Nephron (organoid): ENCODE measurements at regions not wholly inside any gene's neighbourhood (a gene's known extent, or its start where the extent isn't known, plus 50 kb on each side); places are given as distances from the start of the nearest gene placed in this dataset.

Source experiments
- H3K27ac Mint-ChIP-seq, 3 experiments: 2 replicates each; pipeline ENCODE4 v1.8.0; 2020; ENCODE audit warnings: mixed read lengths in 3 of 3, mild to moderate bottlenecking in 2 of 3, moderate library complexity in 1 of 3
- H3K27me3 Mint-ChIP-seq: 2 replicates; pipeline ENCODE4 v1.8.0; 2021; ENCODE audit warnings: low read depth, mild to moderate bottlenecking, moderate library complexity, mixed read lengths
- H3K36me3 Mint-ChIP-seq: 2 replicates; pipeline ENCODE4 v1.8.0; 2020; ENCODE audit warnings: low read depth, mixed read lengths
- H3K4me1 Mint-ChIP-seq: 2 replicates; pipeline ENCODE4 v1.8.0; 2020; ENCODE audit warnings: mixed read lengths
- H3K4me3 Mint-ChIP-seq, 3 experiments: 2 replicates each; pipeline ENCODE4 v1.8.0; 2020; ENCODE audit warnings: mild to moderate bottlenecking in 3 of 3, mixed read lengths in 3 of 3, moderate library complexity in 2 of 3
- H3K9me3 Mint-ChIP-seq: 2 replicates; pipeline ENCODE4 v1.8.0; 2020; ENCODE audit warnings: mixed read lengths
- TF ChIP-seq, protein P1 (sequence below), 3 experiments: fragments of 200-600 bp; sonication (generic); IDR thresholded peaks; one replicate each; pipeline ENCODE4 v1.5.0; 2021; ENCODE audit warnings: antibody characterized with exemption in 3 of 3; ENCODE audit not compliant: unreplicated experiment in 3 of 3

GRCh38 chr14:45406942-45407341 lies 153.9 kb upstream of the MIS18BP1 start:
- Mint-ChIP-seq H3K27ac (no peak overlapping the region), H3K36me3 (no peaks in the 10 kb centered on the region), H3K9me3 (peaks cover 16% of the 10 kb centered on the region), H3K27me3 (peaks cover 4% of the 10 kb centered on the region), H3K4me1 (no peaks in the 10 kb centered on the region), H3K4me3 (no peak overlapping the region)
- TF ChIP-seq, protein P1, sequence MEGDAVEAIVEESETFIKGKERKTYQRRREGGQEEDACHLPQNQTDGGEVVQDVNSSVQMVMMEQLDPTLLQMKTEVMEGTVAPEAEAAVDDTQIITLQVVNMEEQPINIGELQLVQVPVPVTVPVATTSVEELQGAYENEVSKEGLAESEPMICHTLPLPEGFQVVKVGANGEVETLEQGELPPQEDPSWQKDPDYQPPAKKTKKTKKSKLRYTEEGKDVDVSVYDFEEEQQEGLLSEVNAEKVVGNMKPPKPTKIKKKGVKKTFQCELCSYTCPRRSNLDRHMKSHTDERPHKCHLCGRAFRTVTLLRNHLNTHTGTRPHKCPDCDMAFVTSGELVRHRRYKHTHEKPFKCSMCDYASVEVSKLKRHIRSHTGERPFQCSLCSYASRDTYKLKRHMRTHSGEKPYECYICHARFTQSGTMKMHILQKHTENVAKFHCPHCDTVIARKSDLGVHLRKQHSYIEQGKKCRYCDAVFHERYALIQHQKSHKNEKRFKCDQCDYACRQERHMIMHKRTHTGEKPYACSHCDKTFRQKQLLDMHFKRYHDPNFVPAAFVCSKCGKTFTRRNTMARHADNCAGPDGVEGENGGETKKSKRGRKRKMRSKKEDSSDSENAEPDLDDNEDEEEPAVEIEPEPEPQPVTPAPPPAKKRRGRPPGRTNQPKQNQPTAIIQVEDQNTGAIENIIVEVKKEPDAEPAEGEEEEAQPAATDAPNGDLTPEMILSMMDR (IDR thresholded peaks at IDR 0.05; ENCODE audit: unreplicated experiment in 3 of 3) = no peak

GRCh38 chr14:45400950-45401640 lies 148.1 kb upstream of the MIS18BP1 start:
- TF ChIP-seq, protein P1 (IDR thresholded peaks at IDR 0.05; ENCODE audit: unreplicated experiment in 3 of 3) = no peak
- Mint-ChIP-seq H3K36me3 (no peaks in the 10 kb centered on the region), H3K4me3 (no peak overlapping the region), H3K9me3 (peaks cover 2% of the 10 kb centered on the region), H3K4me1 (no peaks in the 10 kb centered on the region), H3K27me3 (no peaks in the 10 kb centered on the region), H3K27ac (no peak overlapping the region)

DNA sequence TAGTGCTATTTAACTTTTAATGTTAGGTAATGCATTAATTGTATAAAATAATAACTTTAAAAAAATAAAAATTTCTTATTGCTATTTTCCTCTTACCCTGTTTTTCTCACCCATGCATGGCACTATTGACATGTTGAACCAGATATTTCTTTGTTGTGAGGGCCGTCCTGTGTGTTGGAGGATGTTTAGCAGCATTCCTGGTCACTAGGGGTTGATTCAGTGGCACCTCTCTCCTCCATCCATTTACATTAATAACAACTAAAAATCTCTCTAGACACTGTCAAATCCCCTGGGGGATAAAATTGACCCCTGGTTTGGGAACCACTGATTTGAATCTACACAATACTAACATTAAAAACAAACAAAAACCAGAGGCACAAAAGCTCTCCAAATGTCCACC lies 147.5 kb upstream of the MIS18BP1 start:
- H3K27me3 Mint-ChIP-seq = no peaks in the 10 kb centered on the region
- H3K27ac Mint-ChIP-seq = no peak overlapping the region
- H3K36me3 Mint-ChIP-seq = no peaks in the 10 kb centered on the region
- no peak overlapping the region for H3K4me3 Mint-ChIP-seq
- no peaks in the 10 kb centered on the region for H3K4me1 Mint-ChIP-seq
- TF ChIP-seq, protein P1 (IDR thresholded peaks at IDR 0.05; ENCODE audit: unreplicated experiment in 3 of 3) = no peak
- peaks cover 3% of the 10 kb centered on the region for H3K9me3 Mint-ChIP-seq

- Mint-ChIP-seq H3K4me1 (no peaks in the 10 kb centered on the region), H3K27me3 (no peaks in the 10 kb centered on the region), H3K4me3 (no peak overlapping the region), H3K9me3 (peaks cover 7% of the 10 kb centered on the region), H3K36me3 (no peaks in the 10 kb centered on the region), H3K27ac (no peak overlapping the region)
- TF ChIP-seq, protein P1 (IDR thresholded peaks at IDR 0.05; ENCODE audit: unreplicated experiment in 3 of 3) = no peak
Measured at GRCh38 chr14:45381091-45381490, 128.1 kb upstream of the MIS18BP1 start.

DNA sequence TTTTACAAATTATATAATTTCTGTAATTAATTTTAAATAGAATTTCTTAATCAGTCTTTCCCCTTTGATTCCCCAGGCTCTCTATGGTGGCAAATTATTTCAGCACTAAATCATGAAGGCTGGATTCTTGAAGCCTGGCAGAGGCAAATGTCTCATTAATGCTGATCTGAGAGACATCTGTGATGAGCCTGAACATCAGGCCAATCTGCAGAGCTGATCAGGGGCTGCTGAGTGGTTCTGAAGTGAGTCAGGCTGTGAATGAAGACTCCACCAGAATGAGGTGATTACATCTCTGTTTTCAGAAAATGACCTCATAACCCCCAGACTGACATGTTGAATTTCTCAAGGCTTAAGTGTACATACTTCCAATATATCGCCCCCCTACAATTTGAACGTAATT lies 124.2 kb upstream of the MIS18BP1 start:
- Mint-ChIP-seq H3K4me1 (no peaks in the 10 kb centered on the region), H3K4me3 (no peak overlapping the region), H3K27me3 (no peaks in the 10 kb centered on the region), H3K36me3 (no peaks in the 10 kb centered on the region), H3K9me3 (no peaks in the 10 kb centered on the region), H3K27ac (no peak overlapping the region)
- TF ChIP-seq, protein P1 (IDR thresholded peaks at IDR 0.05; ENCODE audit: unreplicated experiment in 3 of 3) = no peak

DNA sequence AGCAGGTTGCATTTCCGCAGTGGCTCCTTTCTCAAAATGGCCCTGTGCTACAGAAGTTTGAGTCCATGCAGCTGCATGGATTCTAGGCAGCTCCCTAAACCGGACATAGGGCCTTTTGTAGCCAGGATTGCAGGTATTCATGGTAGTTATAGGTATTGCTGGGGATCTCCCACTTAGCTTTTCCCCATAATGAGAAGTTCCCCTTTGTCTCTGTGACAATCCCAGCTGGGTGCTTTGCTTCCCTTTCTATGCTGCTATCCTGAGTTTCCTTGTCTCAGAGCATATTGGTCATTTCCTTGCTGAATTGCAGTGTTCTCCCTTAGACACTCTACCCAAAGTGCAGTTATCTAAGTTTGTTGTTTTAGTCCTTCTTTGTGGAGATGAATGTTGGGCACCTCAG lies 120.9 kb upstream of the MIS18BP1 start:
- H3K27me3 Mint-ChIP-seq = no peaks in the 10 kb centered on the region
- H3K36me3 Mint-ChIP-seq = no peaks in the 10 kb centered on the region
- no peak overlapping the region for H3K27ac Mint-ChIP-seq
- TF ChIP-seq, protein P1 (IDR thresholded peaks at IDR 0.05; ENCODE audit: unreplicated experiment in 3 of 3) = no peak
- H3K9me3 Mint-ChIP-seq = no peaks in the 10 kb centered on the region
- H3K4me3 Mint-ChIP-seq = no peak overlapping the region
- H3K4me1 Mint-ChIP-seq = no peaks in the 10 kb centered on the region
